CD4-positive, alpha-beta memory T cell (primary cell): ENCODE measurements at regions not wholly inside any gene's neighbourhood (a gene's known extent, or its start where the extent isn't known, plus 50 kb on each side); places are given as distances from the start of the nearest gene placed in this dataset.

Source experiments
- CTCF ChIA-PET: fragments of 350-600 bp; sonication (Branson Sonifier 250); formaldehyde crosslinking; loops from one replicate; lab custom pipeline; 2021; ENCODE audit warnings: inconsistent platforms; ENCODE audit not compliant: partially characterized antibody; lab: Charles Lee
- POLR2A ChIA-PET: fragments of 350-600 bp; sonication (Branson Sonifier 250); formaldehyde crosslinking; loops from one replicate; lab custom pipeline; 2021; ENCODE audit not compliant: partially characterized antibody; lab: Charles Lee
- DNase-seq, 5 donors: peaks; one replicate each; pipeline versions ENCODE4 v3.0.0 to v3.0.0-alpha.2; 2020 to 2022; ENCODE audit warnings: mixed read lengths in 1 of 5
- H3K27ac ChIP-seq: one replicate; pipeline ENCODE4 v1.7.0; 2013; ENCODE audit warnings: low read depth, low read length
- H3K27me3 ChIP-seq: 2 replicates; pipeline ENCODE4 v1.7.0; 2013; ENCODE audit warnings: mild to moderate bottlenecking, low read length, moderate library complexity; ENCODE audit not compliant: insufficient read depth
- H3K36me3 ChIP-seq: 2 replicates; pipeline ENCODE4 v1.7.0; 2013; ENCODE audit warnings: mild to moderate bottlenecking, low read length, moderate library complexity; ENCODE audit not compliant: insufficient read depth
- H3K4me1 ChIP-seq: 2 replicates; pipeline ENCODE4 v1.7.0; 2013; ENCODE audit warnings: mild to moderate bottlenecking, low read length, moderate library complexity; ENCODE audit not compliant: insufficient read depth
- H3K4me3 ChIP-seq, 2 donors: one replicate each; pipeline ENCODE4 v1.7.0; 2013; ENCODE audit warnings: low read length in 2 of 2, mild to moderate bottlenecking in 1 of 2
- H3K9me3 ChIP-seq, 2 donors: one replicate each; pipeline ENCODE4 v1.7.0; 2013; ENCODE audit warnings: low read length in 2 of 2, control low read depth in 1 of 2; ENCODE audit not compliant: control insufficient read depth in 1 of 2
- H3K27ac Mint-ChIP-seq, 7 donors: one replicate each; pipeline ENCODE4 v1.8.0; 2020 to 2021; ENCODE audit warnings: mixed read lengths in 7 of 7, mild to moderate bottlenecking in 6 of 7, inconsistent platforms in 3 of 7, moderate library complexity in 3 of 7
- H3K27me3 Mint-ChIP-seq, 2 donors: one replicate each; pipeline ENCODE4 v1.8.0; 2020 to 2021; ENCODE audit warnings: mixed read lengths in 2 of 2
- H3K36me3 Mint-ChIP-seq, 2 donors: one replicate each; pipeline ENCODE4 v1.8.0; 2020 to 2021; ENCODE audit warnings: mixed read lengths in 2 of 2, inconsistent platforms in 1 of 2, mild to moderate bottlenecking in 1 of 2
- H3K4me1 Mint-ChIP-seq, 4 donors: one replicate each; pipeline ENCODE4 v1.8.0; 2020 to 2021; ENCODE audit warnings: mixed read lengths in 4 of 4, mild to moderate bottlenecking in 1 of 4
- H3K4me3 Mint-ChIP-seq, 8 donors: one replicate each; pipeline ENCODE4 v1.8.0; 2020 to 2021; ENCODE audit warnings: mixed read lengths in 8 of 8, mild to moderate bottlenecking in 7 of 8, moderate library complexity in 6 of 8, inconsistent platforms in 3 of 8
- H3K9me3 Mint-ChIP-seq, 8 donors: one replicate each; pipeline ENCODE4 v1.8.0; 2020 to 2021; ENCODE audit warnings: mixed read lengths in 8 of 8, mild to moderate bottlenecking in 5 of 8, inconsistent platforms in 3 of 8, moderate library complexity in 1 of 8
- intact Hi-C: fragments of 100-400 bp; cut with micrococcal nuclease; formaldehyde crosslinking; loops from one replicate; pipeline ENCODE4 v1.15.1; 2023

GRCh38 chr18:24924066-24924716 is 427.8 kb downstream of the ZNF521 start:
- Histone ChIP-seq H3K9me3 (no peaks in the 10 kb centered on the region), H3K4me1 (no peaks in the 10 kb centered on the region), H3K36me3 (no peaks in the 10 kb centered on the region), H3K27me3 (no peaks in the 10 kb centered on the region), H3K4me3 (no peak overlapping the region), H3K27ac (no peak overlapping the region)
- Mint-ChIP-seq H3K4me3 (no peak overlapping the region), H3K27me3 (peaks cover 0 to 4% of the 10 kb centered on the region in 2 donors), H3K27ac (no peak overlapping the region), H3K36me3 (no peaks in the 10 kb centered on the region), H3K4me1 (no peaks in the 10 kb centered on the region), H3K9me3 (peaks cover 0 to 3% (median 0%) of the 10 kb centered on the region in 8 donors)
- no peak for DNase-seq
- intact Hi-C loops = no loop called here
- ChIA-PET CTCF (no interaction called here), POLR2A (no interaction called here)

DNA sequence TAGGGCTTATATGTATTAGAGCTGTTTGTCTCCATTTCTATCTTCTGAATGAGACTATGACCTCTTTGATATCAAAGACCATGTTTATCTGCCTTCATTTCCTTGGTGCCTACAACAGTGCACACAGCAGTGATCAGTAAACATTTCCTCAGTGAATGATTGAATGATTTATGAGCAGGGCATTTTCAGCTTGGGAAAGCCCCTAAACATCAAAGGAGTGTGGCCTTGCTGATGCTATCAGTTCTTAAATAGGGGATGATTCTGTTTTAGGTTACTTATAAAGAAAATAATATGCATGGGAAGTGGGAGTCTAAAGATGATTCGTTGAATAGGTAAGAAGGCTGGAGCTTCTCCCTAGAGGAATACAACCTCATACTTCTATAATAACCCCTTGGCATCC is 425.3 kb downstream of the ZNF521 start:
- Histone ChIP-seq H3K9me3 (no peaks in the 10 kb centered on the region), H3K27ac (no peak overlapping the region), H3K4me3 (no peak overlapping the region), H3K36me3 (no peaks in the 10 kb centered on the region), H3K4me1 (no peaks in the 10 kb centered on the region), H3K27me3 (no peaks in the 10 kb centered on the region)
- no peak overlapping the region for H3K4me3 Mint-ChIP-seq
- H3K4me1 Mint-ChIP-seq = no peaks in the 10 kb centered on the region
- ChIA-PET POLR2A (no interaction called here), CTCF (no interaction called here)
- H3K27me3 Mint-ChIP-seq = peaks cover 0 to 3% of the 10 kb centered on the region in 2 donors
- no peak for DNase-seq
- no peak overlapping the region for H3K27ac Mint-ChIP-seq
- H3K9me3 Mint-ChIP-seq = peaks cover 0 to 3% (median 0%) of the 10 kb centered on the region in 8 donors
- H3K36me3 Mint-ChIP-seq = no peaks in the 10 kb centered on the region
- intact Hi-C loops = no loop called here

- intact Hi-C loops = no loop called here
- no peak overlapping the region for H3K4me3 Mint-ChIP-seq
- H3K9me3 Mint-ChIP-seq = peaks cover 0 to 5% (median 0%) of the 10 kb centered on the region in 8 donors
- ChIA-PET CTCF (no interaction called here), POLR2A (no interaction called here)
- no peaks in the 10 kb centered on the region for H3K4me1 ChIP-seq
- DNase-seq = no peak
- H3K4me1 Mint-ChIP-seq = no peaks in the 10 kb centered on the region
- no peaks in the 10 kb centered on the region for H3K36me3 ChIP-seq
- no peak overlapping the region for H3K4me3 ChIP-seq
- H3K27me3 Mint-ChIP-seq = peaks cover 0 to 3% of the 10 kb centered on the region in 2 donors
- H3K27ac ChIP-seq = no peak overlapping the region
- H3K27me3 ChIP-seq = no peaks in the 10 kb centered on the region
- no peaks in the 10 kb centered on the region for H3K36me3 Mint-ChIP-seq
- no peak overlapping the region for H3K27ac Mint-ChIP-seq
- H3K9me3 ChIP-seq = no peaks in the 10 kb centered on the region
These were observed 423.6 kb downstream of the ZNF521 start for GRCh38 chr18:24928301-24928878.

DNA sequence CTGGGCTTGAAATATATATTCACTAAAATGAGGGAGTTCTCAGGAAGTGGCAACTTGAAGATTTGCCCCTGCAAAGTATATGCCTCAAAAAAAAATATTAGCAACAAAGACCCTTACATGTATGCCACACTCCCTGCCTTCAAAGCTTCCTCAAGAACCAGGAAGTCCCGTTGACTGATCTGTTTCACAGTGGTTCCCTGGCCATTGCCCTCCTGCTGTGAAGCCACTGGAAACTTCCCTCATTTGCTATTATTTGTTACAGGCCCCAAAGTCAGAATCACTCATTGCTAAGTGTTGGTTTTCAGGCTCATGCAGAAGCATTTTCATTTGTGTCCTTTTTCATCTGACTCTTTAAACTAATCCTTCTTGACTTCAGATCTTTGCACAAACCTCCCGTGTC is 421.5 kb downstream of the ZNF521 start:
- H3K36me3 Mint-ChIP-seq = no peaks in the 10 kb centered on the region
- DNase-seq = no peak
- H3K4me1 Mint-ChIP-seq = no peaks in the 10 kb centered on the region
- H3K36me3 ChIP-seq = no peaks in the 10 kb centered on the region
- no peaks in the 10 kb centered on the region for H3K27me3 ChIP-seq
- CTCF ChIA-PET = no interaction called here
- intact Hi-C loops = no loop called here
- H3K4me3 Mint-ChIP-seq = no peak overlapping the region
- no peaks in the 10 kb centered on the region for H3K4me1 ChIP-seq
- no peak overlapping the region for H3K27ac ChIP-seq
- H3K27me3 Mint-ChIP-seq = no peaks in the 10 kb centered on the region
- H3K27ac Mint-ChIP-seq = no peak overlapping the region
- no peak overlapping the region for H3K4me3 ChIP-seq
- H3K9me3 Mint-ChIP-seq = peaks cover 0 to 6% (median under 1%) of the 10 kb centered on the region in 8 donors
- no peaks in the 10 kb centered on the region for H3K9me3 ChIP-seq
- POLR2A ChIA-PET = no interaction called here

- Mint-ChIP-seq H3K9me3 (peaks cover 0 to 6% (median under 1%) of the 10 kb centered on the region in 8 donors), H3K27me3 (no peaks in the 10 kb centered on the region), H3K4me3 (no peak overlapping the region), H3K4me1 (no peaks in the 10 kb centered on the region), H3K36me3 (no peaks in the 10 kb centered on the region), H3K27ac (no peak overlapping the region)
- DNase-seq = no peak
- ChIA-PET CTCF (no interaction called here), POLR2A (no interaction called here)
- intact Hi-C loops = no loop called here
- Histone ChIP-seq H3K27ac (no peak overlapping the region), H3K9me3 (no peaks in the 10 kb centered on the region), H3K4me1 (no peaks in the 10 kb centered on the region), H3K4me3 (no peak overlapping the region), H3K27me3 (no peaks in the 10 kb centered on the region), H3K36me3 (no peaks in the 10 kb centered on the region)
These were observed 421.0 kb downstream of the ZNF521 start for GRCh38 chr18:24930971-24931370.

- Mint-ChIP-seq H3K4me3 (no peak overlapping the region), H3K27ac (no peak overlapping the region), H3K36me3 (no peaks in the 10 kb centered on the region), H3K4me1 (no peaks in the 10 kb centered on the region), H3K27me3 (no peaks in the 10 kb centered on the region), H3K9me3 (peaks cover 0 to 6% (median 0%) of the 10 kb centered on the region in 8 donors)
- Histone ChIP-seq H3K36me3 (no peaks in the 10 kb centered on the region), H3K4me1 (no peaks in the 10 kb centered on the region), H3K9me3 (no peaks in the 10 kb centered on the region), H3K27ac (no peak overlapping the region), H3K4me3 (no peak overlapping the region), H3K27me3 (no peaks in the 10 kb centered on the region)
- intact Hi-C loops = no loop called here
- ChIA-PET POLR2A (no interaction called here), CTCF (no interaction called here)
- DNase-seq = no peak
These were observed 418.6 kb downstream of the ZNF521 start for GRCh38 chr18:24933345-24933744.

DNA sequence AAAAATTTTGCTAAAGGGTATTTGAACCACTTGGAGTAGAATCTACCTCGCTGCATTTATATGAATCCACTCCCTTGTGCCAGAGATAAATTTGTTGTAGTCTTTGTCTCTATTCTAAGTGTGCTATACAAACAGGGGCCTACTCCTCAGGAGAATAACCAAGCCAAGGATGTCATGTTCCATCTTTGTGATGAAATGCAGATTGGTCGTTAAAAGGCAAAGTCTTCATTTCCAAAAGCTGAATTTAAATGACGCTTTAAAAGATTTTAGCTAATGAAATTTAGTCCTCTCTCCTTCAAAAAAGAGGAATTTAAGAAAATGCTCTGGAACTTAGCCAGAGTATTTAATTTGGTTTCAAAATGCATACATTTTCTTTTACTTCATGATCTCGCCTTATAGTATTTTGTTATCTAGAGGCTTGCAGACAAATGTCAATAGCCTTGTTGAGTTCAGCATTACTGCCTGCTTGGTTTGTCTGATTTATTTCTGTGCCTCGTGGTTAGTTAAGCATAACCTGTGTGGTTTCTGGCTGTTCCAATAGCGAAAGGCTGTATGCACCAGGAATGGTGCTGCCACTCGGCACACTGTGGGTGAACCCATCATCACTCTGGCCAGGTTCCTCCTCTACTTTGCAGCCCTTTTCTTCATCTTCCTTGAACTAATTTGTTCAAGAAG is 417.6 kb downstream of the ZNF521 start:
- Histone ChIP-seq H3K27me3 (no peaks in the 10 kb centered on the region), H3K4me1 (no peaks in the 10 kb centered on the region), H3K9me3 (no peaks in the 10 kb centered on the region), H3K4me3 (no peak overlapping the region), H3K27ac (no peak overlapping the region), H3K36me3 (no peaks in the 10 kb centered on the region)
- H3K36me3 Mint-ChIP-seq = no peaks in the 10 kb centered on the region
- H3K4me3 Mint-ChIP-seq = no peak overlapping the region
- no peak for DNase-seq
- POLR2A ChIA-PET = no interaction called here
- H3K27ac Mint-ChIP-seq = no peak overlapping the region
- no peaks in the 10 kb centered on the region for H3K4me1 Mint-ChIP-seq
- no peaks in the 10 kb centered on the region for H3K27me3 Mint-ChIP-seq
- CTCF ChIA-PET = no interaction called here
- intact Hi-C loops = no loop called here
- H3K9me3 Mint-ChIP-seq = peaks cover 0 to 6% (median 0%) of the 10 kb centered on the region in 8 donors
